Smooth muscle cell (in vitro differentiated cells): ENCODE measurements at regions not wholly inside any gene's neighbourhood (a gene's known extent, or its start where the extent isn't known, plus 50 kb on each side); places are given as distances from the start of the nearest gene placed in this dataset.

ENCODE experiments used
- DNase-seq: peaks from one replicate; lab custom pipeline; 2025; ENCODE audit not compliant: unreplicated experiment; lab: John Stamatoyannopoulos, UW
- H2AFZ ChIP-seq: fragments of 200-600 bp; sonication (generic); 2 replicates; pipeline ENCODE4 v1.6.0; 2016; ENCODE audit warnings: antibody characterized with exemption, low read depth, mild to moderate bottlenecking
- H3F3A ChIP-seq: fragments of 200-600 bp; sonication (generic); 2 replicates; pipeline ENCODE4 v1.6.0; 2017; ENCODE audit warnings: antibody characterized with exemption, low read depth
- H3K27ac ChIP-seq: fragments of 200-600 bp; sonication (generic); 2 replicates; pipeline ENCODE4 v1.5.1; 2016; ENCODE audit warnings: low read depth, mild to moderate bottlenecking
- H3K27me3 ChIP-seq: fragments of 200-600 bp; sonication (generic); 2 replicates; pipeline ENCODE4 v1.6.1; 2016; ENCODE audit warnings: low read depth, mild to moderate bottlenecking
- H3K36me3 ChIP-seq: fragments of 200-600 bp; sonication (generic); 2 replicates; pipeline ENCODE4 v1.5.1; 2016; ENCODE audit warnings: low read depth
- H3K4me1 ChIP-seq: fragments of 200-600 bp; sonication (generic); 2 replicates; pipeline ENCODE4 v1.5.1; 2016; ENCODE audit warnings: low read depth
- H3K4me2 ChIP-seq: fragments of 200-600 bp; sonication (generic); 2 replicates; pipeline ENCODE4 v1.6.0; 2016; ENCODE audit warnings: mild to moderate bottlenecking
- H3K4me3 ChIP-seq: fragments of 200-600 bp; sonication (generic); 2 replicates; pipeline ENCODE4 v1.5.1; 2016; ENCODE audit warnings: mild to moderate bottlenecking
- H3K79me2 ChIP-seq: fragments of 200-600 bp; sonication (generic); 2 replicates; pipeline ENCODE4 v1.6.0; 2016; ENCODE audit warnings: low read depth, mild to moderate bottlenecking
- H3K9ac ChIP-seq: fragments of 200-600 bp; sonication (generic); 2 replicates; pipeline ENCODE4 v1.6.0; 2016; ENCODE audit warnings: low read depth
- H3K9me3 ChIP-seq: fragments of 200-600 bp; sonication (generic); replicated peaks from 2 replicates; pipeline ENCODE4 v1.5.1; 2016; ENCODE audit warnings: low read depth
- H4K20me1 ChIP-seq: fragments of 200-600 bp; sonication (generic); 2 replicates; pipeline ENCODE4 v1.6.0; 2016; ENCODE audit warnings: low read depth
- CTCF ChIP-seq: fragments of 200-600 bp; sonication (generic); IDR thresholded peaks from 2 replicates; pipeline ENCODE4 v1.5.1; 2017; ENCODE audit warnings: borderline replicate concordance, mild to moderate bottlenecking, antibody characterized with exemption; ENCODE audit not compliant: insufficient read depth, poor library complexity, severe bottlenecking
- WGBS: methylation state at CpG from one replicate; pipeline ENCODE4 v1.1.7; 2016; ENCODE audit warnings: low lambda C conversion rate; 5-methylcytosine and 5-hydroxymethylcytosine counted together

DNA sequence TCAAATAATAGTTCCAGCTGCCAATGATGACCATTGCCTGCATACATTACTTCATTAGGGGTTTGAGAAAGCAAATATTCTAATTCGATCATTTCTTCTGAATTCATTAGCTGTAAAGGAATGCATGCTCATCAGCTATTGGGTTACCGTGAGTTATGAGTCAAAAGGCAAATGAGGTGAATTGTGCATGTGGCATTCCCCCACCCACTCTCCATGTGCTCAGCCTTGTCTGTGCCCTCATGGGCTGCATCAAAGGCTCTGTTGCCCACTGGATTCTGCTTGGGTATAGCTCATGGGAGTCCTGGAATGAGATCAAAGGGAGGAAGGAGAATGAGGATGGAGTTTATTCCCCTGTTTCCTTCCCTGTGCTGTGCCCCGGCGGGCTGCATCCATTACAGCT is 99.3 kb upstream of the CHRNA7 start:
- Histone ChIP-seq H3K4me2 (no peak overlapping the region), H3K79me2 (no peaks in the 10 kb centered on the region), H3K4me1 (no peaks in the 10 kb centered on the region), H3K9ac (no peak overlapping the region), H3K36me3 (no peaks in the 10 kb centered on the region), H4K20me1 (no peaks in the 10 kb centered on the region), H3K27ac (no peak overlapping the region), H3K9me3 (no peaks in the 10 kb centered on the region), H3K4me3 (no peak overlapping the region), H2AFZ (no peak overlapping the region), H3K27me3 (no peaks in the 10 kb centered on the region), H3F3A (no peaks in the 10 kb centered on the region)
- no peak for TF ChIP-seq CTCF
- 89% methylated on average over 4 of the region's 4 CpGs for WGBS
- DNase-seq, result no peak

- no peak overlapping the region for H2AFZ ChIP-seq
- no peak overlapping the region for H3K9ac ChIP-seq
- DNase-seq, result no peak
- no peaks in the 10 kb centered on the region for H3K79me2 ChIP-seq
- no peaks in the 10 kb centered on the region for H3K9me3 ChIP-seq
- H3F3A ChIP-seq, result no peaks in the 10 kb centered on the region
- peak overlapping the region; percentile 44 for H3K27ac ChIP-seq
- whole genome bisulfite sequencing, result 66% methylated on average over 5 of the region's 5 CpGs
- H3K36me3 ChIP-seq, result no peaks in the 10 kb centered on the region
- H3K4me2 ChIP-seq, result no peak overlapping the region
- H3K4me3 ChIP-seq, result no peak overlapping the region
- TF ChIP-seq CTCF, result no peak
- H4K20me1 ChIP-seq, result no peaks in the 10 kb centered on the region
- no peaks in the 10 kb centered on the region for H3K27me3 ChIP-seq
- no peaks in the 10 kb centered on the region for H3K4me1 ChIP-seq
Measured at GRCh38 chr15:31932576-31932975, 97.7 kb upstream of the CHRNA7 start.

GRCh38 chr15:31934821-31935220 is 95.5 kb upstream of the CHRNA7 start:
- H2AFZ ChIP-seq, result no peak overlapping the region
- no peaks in the 10 kb centered on the region for H3K9me3 ChIP-seq
- no peak for TF ChIP-seq CTCF
- no peak overlapping the region for H3K4me2 ChIP-seq
- 58% methylated on average over 5 of the region's 5 CpGs for WGBS
- H3F3A ChIP-seq, result no peaks in the 10 kb centered on the region
- H3K36me3 ChIP-seq, result no peaks in the 10 kb centered on the region
- H3K9ac ChIP-seq, result no peak overlapping the region
- no peaks in the 10 kb centered on the region for H4K20me1 ChIP-seq
- H3K79me2 ChIP-seq, result no peaks in the 10 kb centered on the region
- no peak for DNase-seq
- H3K4me3 ChIP-seq, result no peak overlapping the region
- H3K4me1 ChIP-seq, result no peaks in the 10 kb centered on the region
- peak overlapping the region; percentile 54 for H3K27ac ChIP-seq
- no peaks in the 10 kb centered on the region for H3K27me3 ChIP-seq

GRCh38 chr15:31953478-31953877 is 76.8 kb upstream of the CHRNA7 start:
- Histone ChIP-seq H3K79me2 (no peaks in the 10 kb centered on the region), H3K9me3 (peaks cover 4% of the 10 kb centered on the region), H3K9ac (no peak overlapping the region), H2AFZ (no peak overlapping the region), H3K27me3 (peaks cover 6% of the 10 kb centered on the region), H3K27ac (no peak overlapping the region), H3K36me3 (no peaks in the 10 kb centered on the region), H4K20me1 (no peaks in the 10 kb centered on the region), H3K4me3 (no peak overlapping the region), H3K4me1 (no peaks in the 10 kb centered on the region), H3K4me2 (no peak overlapping the region), H3F3A (no peaks in the 10 kb centered on the region)
- no peak for DNase-seq
- 44% methylated on average over 4 of the region's 4 CpGs for WGBS
- TF ChIP-seq CTCF, result peak; percentile 15
